Stimulated activated effector memory CD8-positive, alpha-beta T cell treated with anti-CD3 and anti-CD28 coated beads, Interleukin-12 subunit alpha, Interleukin-12 subunit beta, amount 100 ng/mL, for 72 hours (primary cell): ENCODE measurements at regions not wholly inside any gene's neighbourhood (a gene's known extent, or its start where the extent isn't known, plus 50 kb on each side); places are given as distances from the start of the nearest gene placed in this dataset.
"Not testable (repeated sequence)": the region's sequence is repeated elsewhere in the genome, so short reads cannot be mapped to it uniquely, and the experiment has no call there.

Source experiments
- ATAC-seq: fragments of 150-1000 bp; cut with Tn5 transposase; 2 replicates; pipeline ENCODE4 v1.10.0; 2021
- DNase-seq, 2 donors: peaks; one replicate each; pipeline ENCODE4 v3.0.0; 2021 to 2022; ENCODE audit warnings: low spot score in 2 of 2
- H3K27ac Mint-ChIP-seq: one replicate; pipeline ENCODE4 v1.8.0; 2022; ENCODE audit warnings: mild to moderate bottlenecking, mixed read lengths
- H3K36me3 Mint-ChIP-seq: one replicate; pipeline ENCODE4 v1.8.0; 2022; ENCODE audit warnings: mild to moderate bottlenecking, mixed read lengths
- H3K4me1 Mint-ChIP-seq: one replicate; pipeline ENCODE4 v1.8.0; 2022; ENCODE audit warnings: mixed read lengths
- H3K4me3 Mint-ChIP-seq: one replicate; pipeline ENCODE4 v1.8.0; 2022; ENCODE audit warnings: mild to moderate bottlenecking, mixed read lengths
- H3K9me3 Mint-ChIP-seq: one replicate; pipeline ENCODE4 v1.8.0; 2022; ENCODE audit warnings: mixed read lengths

- Mint-ChIP-seq H3K4me1 (no peaks in the 10 kb centered on the region), H3K4me3 (no peak overlapping the region), H3K27ac (no peak overlapping the region)
Measured at GRCh38 chr6:113221850-113222249, 635.3 kb upstream of the MARCKS start.

GRCh38 chr6:113246186-113246585, 611.0 kb upstream of the MARCKS start:
- ATAC-seq (no peak), DNase-seq (no peak)
- H3K9me3 Mint-ChIP-seq, result peaks cover 17% of the 10 kb centered on the region
- no peak overlapping the region for H3K27ac Mint-ChIP-seq
- no peaks in the 10 kb centered on the region for H3K4me1 Mint-ChIP-seq
- H3K4me3 Mint-ChIP-seq, result no peak overlapping the region
- H3K36me3 Mint-ChIP-seq, result no peaks in the 10 kb centered on the region

More at GRCh38 chr6:113221850-113222249, 635.3 kb upstream of the MARCKS start:
- ATAC-seq (no peak), DNase-seq (no peak)
- Mint-ChIP-seq H3K36me3 (no peaks in the 10 kb centered on the region), H3K9me3 (peaks cover 12% of the 10 kb centered on the region)

- DNase-seq (no peak), ATAC-seq (no peak)
- Mint-ChIP-seq H3K4me3 (no peak overlapping the region), H3K27ac (no peak overlapping the region), H3K4me1 (no peaks in the 10 kb centered on the region), H3K9me3 (peaks cover 22% of the 10 kb centered on the region), H3K36me3 (no peaks in the 10 kb centered on the region)
Measured at GRCh38 chr6:113248532-113248931, 608.6 kb upstream of the MARCKS start.

GRCh38 chr6:113254194-113254593, 603.0 kb upstream of the MARCKS start:
- not testable (repeated sequence) for H3K27ac Mint-ChIP-seq, DNase-seq, H3K4me3 Mint-ChIP-seq, H3K4me1 Mint-ChIP-seq, ATAC-seq, H3K36me3 Mint-ChIP-seq
- peaks cover 18% of the 10 kb centered on the region for H3K9me3 Mint-ChIP-seq

GRCh38 chr6:113258771-113259170, 598.4 kb upstream of the MARCKS start:
- no peak overlapping the region for H3K4me3 Mint-ChIP-seq
- peaks cover 4% of the 10 kb centered on the region for H3K9me3 Mint-ChIP-seq
- no peaks in the 10 kb centered on the region for H3K36me3 Mint-ChIP-seq
- H3K27ac Mint-ChIP-seq, result no peak overlapping the region
- DNase-seq (no peak), ATAC-seq (peak; percentile 31)
- H3K4me1 Mint-ChIP-seq, result no peaks in the 10 kb centered on the region

- Mint-ChIP-seq H3K4me3 (no peak overlapping the region), H3K9me3 (peaks cover 25% of the 10 kb centered on the region), H3K36me3 (no peaks in the 10 kb centered on the region), H3K27ac (no peak overlapping the region), H3K4me1 (no peaks in the 10 kb centered on the region)
- ATAC-seq (no peak), DNase-seq (no peak)
Measured at GRCh38 chr6:113271437-113271836, 585.7 kb upstream of the MARCKS start.

- H3K4me1 Mint-ChIP-seq, result no peaks in the 10 kb centered on the region
- ATAC-seq (no peak), DNase-seq (no peak)
- H3K9me3 Mint-ChIP-seq, result peaks cover 19% of the 10 kb centered on the region
- no peaks in the 10 kb centered on the region for H3K36me3 Mint-ChIP-seq
- H3K4me3 Mint-ChIP-seq, result no peak overlapping the region
- H3K27ac Mint-ChIP-seq, result no peak overlapping the region
Measured at GRCh38 chr6:113276601-113277000, 580.5 kb upstream of the MARCKS start.

- Mint-ChIP-seq H3K4me1 (no peaks in the 10 kb centered on the region), H3K9me3 (peaks cover 19% of the 10 kb centered on the region), H3K4me3 (no peak overlapping the region), H3K36me3 (no peaks in the 10 kb centered on the region), H3K27ac (no peak overlapping the region)
- ATAC-seq, result no peak
- DNase-seq, result no peak
Measured at GRCh38 chr6:113277111-113277510, 580.0 kb upstream of the MARCKS start.

GRCh38 chr6:113281014-113281413, 576.1 kb upstream of the MARCKS start:
- no peaks in the 10 kb centered on the region for H3K36me3 Mint-ChIP-seq
- H3K4me3 Mint-ChIP-seq, result no peak overlapping the region
- ATAC-seq, result no peak
- peaks cover 11% of the 10 kb centered on the region for H3K9me3 Mint-ChIP-seq
- H3K27ac Mint-ChIP-seq, result no peak overlapping the region
- H3K4me1 Mint-ChIP-seq, result no peaks in the 10 kb centered on the region
- DNase-seq, result no peak

GRCh38 chr6:113281431-113281830, 575.7 kb upstream of the MARCKS start:
- Mint-ChIP-seq H3K4me1 (no peaks in the 10 kb centered on the region), H3K4me3 (no peak overlapping the region), H3K36me3 (no peaks in the 10 kb centered on the region), H3K9me3 (peaks cover 11% of the 10 kb centered on the region), H3K27ac (no peak overlapping the region)
- ATAC-seq (no peak), DNase-seq (no peak)

GRCh38 chr6:113287396-113287795, 569.7 kb upstream of the MARCKS start:
- DNase-seq (no peak), ATAC-seq (no peak)
- Mint-ChIP-seq H3K27ac (no peak overlapping the region), H3K36me3 (no peaks in the 10 kb centered on the region), H3K4me3 (no peak overlapping the region), H3K9me3 (peaks cover 4% of the 10 kb centered on the region), H3K4me1 (no peaks in the 10 kb centered on the region)

GRCh38 chr6:113288409-113288808, 568.7 kb upstream of the MARCKS start:
- ATAC-seq (no peak), DNase-seq (no peak)
- Mint-ChIP-seq H3K27ac (no peak overlapping the region), H3K9me3 (peaks cover 4% of the 10 kb centered on the region), H3K4me3 (no peak overlapping the region), H3K4me1 (no peaks in the 10 kb centered on the region), H3K36me3 (no peaks in the 10 kb centered on the region)

GRCh38 chr6:113289166-113289565, 568.0 kb upstream of the MARCKS start:
- H3K4me1 Mint-ChIP-seq, result no peaks in the 10 kb centered on the region
- ATAC-seq, result no peak
- no peaks in the 10 kb centered on the region for H3K36me3 Mint-ChIP-seq
- H3K27ac Mint-ChIP-seq, result no peak overlapping the region
- no peak overlapping the region for H3K4me3 Mint-ChIP-seq
- H3K9me3 Mint-ChIP-seq, result peaks cover 4% of the 10 kb centered on the region
- no peak for DNase-seq

GRCh38 chr6:113290684-113291083, 566.5 kb upstream of the MARCKS start:
- DNase-seq (no peak), ATAC-seq (no peak)
- Mint-ChIP-seq H3K9me3 (peaks cover 2% of the 10 kb centered on the region), H3K27ac (no peak overlapping the region), H3K4me1 (no peaks in the 10 kb centered on the region), H3K4me3 (no peak overlapping the region), H3K36me3 (no peaks in the 10 kb centered on the region)

GRCh38 chr6:113291751-113292445, 565.2 kb upstream of the MARCKS start:
- DNase-seq, result no peak
- no peak overlapping the region for H3K4me3 Mint-ChIP-seq
- no peaks in the 10 kb centered on the region for H3K4me1 Mint-ChIP-seq
- peaks cover 2% of the 10 kb centered on the region for H3K9me3 Mint-ChIP-seq
- ATAC-seq, result no peak
- no peaks in the 10 kb centered on the region for H3K36me3 Mint-ChIP-seq
- H3K27ac Mint-ChIP-seq, result no peak overlapping the region

- H3K4me1 Mint-ChIP-seq, result no peaks in the 10 kb centered on the region
- no peaks in the 10 kb centered on the region for H3K36me3 Mint-ChIP-seq
- H3K9me3 Mint-ChIP-seq, result peaks cover 2% of the 10 kb centered on the region
- ATAC-seq, result no peak
- no peak overlapping the region for H3K27ac Mint-ChIP-seq
- H3K4me3 Mint-ChIP-seq, result no peak overlapping the region
- no peak for DNase-seq
Measured at GRCh38 chr6:113292646-113293422, 564.3 kb upstream of the MARCKS start.
